ENCODE measurements at regions not wholly inside any gene's neighbourhood (a gene's known extent, or its start where the extent isn't known, plus 50 kb on each side); places are given as distances from the start of the nearest gene placed in this dataset.

- TF ChIP-seq CTCF (IDR thresholded peaks at IDR 0.05) (no peak), POLR2A (IDR thresholded peaks at IDR 0.05) (no peak), POLR2AphosphoS5 (IDR thresholded peaks at IDR 0.05) (no peak)
These were observed 428.8 kb upstream of the JARID2 start for GRCh38 chr6:14817074-14817473.

Measured in upper lobe of left lung (tissue), 4 donors.